D721Med (cell line): ENCODE measurements at regions not wholly inside any gene's neighbourhood (a gene's known extent, or its start where the extent isn't known, plus 50 kb on each side); places are given as distances from the start of the nearest gene placed in this dataset.

ENCODE experiments used
- DNase-seq: peaks from one replicate; pipeline ENCODE4 v3.0.0; 2011; ENCODE audit warnings: low spot score; ENCODE audit not compliant: insufficient read length
- FAIRE-seq: peaks from 2 replicates; lab custom pipeline; 2011; peaks lifted over from hg19 to GRCh38; lab: Jason Lieb, UNC
- CTCF ChIP-seq: IDR thresholded peaks from 2 replicates; pipeline ENCODE4 v1.5.1; 2012; ENCODE audit warnings: mild to moderate bottlenecking, control low read depth; ENCODE audit not compliant: insufficient read depth; ENCODE audit errors: missing control alignments

GRCh38 chr3:174758943-174759342 is 100.2 kb upstream of the NAALADL2 start:
- no peak for TF ChIP-seq CTCF
- FAIRE-seq (no peak), DNase-seq (no peak)

DNA sequence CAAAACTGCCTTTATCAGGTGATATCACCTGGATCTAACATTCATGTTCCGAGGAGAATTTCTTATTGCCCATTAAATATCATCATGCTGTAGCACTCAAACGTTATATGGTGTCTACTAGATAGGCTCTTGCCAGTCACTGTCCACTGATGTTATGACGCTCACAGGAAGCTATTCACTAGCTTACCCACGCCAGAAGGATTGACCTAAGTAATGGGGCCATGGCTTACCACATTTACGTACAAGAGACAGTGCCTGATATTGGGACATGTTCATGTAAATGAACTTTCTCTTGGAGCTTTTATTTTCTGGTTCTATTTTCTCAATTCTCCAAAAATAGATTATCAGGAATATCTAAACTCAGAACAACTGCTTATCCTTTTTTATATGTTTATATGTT is 91.7 kb upstream of the NAALADL2 start:
- DNase-seq (no peak), FAIRE-seq (no peak)
- TF ChIP-seq CTCF: no peak

- DNase-seq (no peak), FAIRE-seq (no peak)
- TF ChIP-seq CTCF: no peak
These were observed 91.2 kb upstream of the NAALADL2 start for GRCh38 chr3:174767853-174768382.

GRCh38 chr3:174769171-174769570 is 90.0 kb upstream of the NAALADL2 start:
- DNase-seq (no peak), FAIRE-seq (no peak)
- TF ChIP-seq CTCF: no peak

DNA sequence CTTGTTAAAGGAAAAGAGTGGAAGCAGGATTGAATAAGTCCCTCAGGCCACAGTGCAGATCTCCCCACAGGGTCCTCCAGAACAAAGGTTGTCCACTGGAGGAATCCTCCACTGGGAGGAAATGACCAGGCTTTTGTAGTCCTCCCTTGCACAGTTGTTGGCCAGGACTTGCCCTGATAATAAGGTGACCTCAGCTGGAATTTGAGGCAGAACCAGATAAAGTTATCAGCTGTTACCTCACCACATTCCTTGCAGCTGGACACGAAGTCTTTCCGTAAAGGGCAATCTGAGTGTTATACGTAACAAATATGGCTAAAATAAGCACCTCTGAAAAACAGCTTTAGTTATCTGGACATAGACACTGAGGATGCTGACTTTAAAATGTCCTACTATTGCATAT is 83.5 kb upstream of the NAALADL2 start:
- no peak for FAIRE-seq
- no peak for TF ChIP-seq CTCF
- no peak for DNase-seq

DNA sequence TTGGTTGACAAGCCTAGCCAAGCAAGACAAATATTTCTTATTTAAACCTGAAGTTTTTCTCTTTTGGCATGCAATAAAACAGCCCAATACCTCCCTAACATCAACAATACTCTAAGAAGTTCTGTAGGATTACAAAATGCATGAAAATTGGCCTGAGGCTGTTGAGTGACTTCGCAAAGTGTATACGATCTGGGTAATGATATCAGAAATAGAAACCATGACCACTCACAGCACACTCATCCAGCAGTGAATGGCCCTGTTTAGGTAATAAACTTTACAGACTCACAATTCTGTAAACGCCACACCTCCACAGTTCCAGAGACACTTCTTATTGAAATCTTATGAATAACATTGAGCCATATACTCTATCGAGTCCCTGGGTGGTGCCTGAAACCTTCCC is 83.0 kb upstream of the NAALADL2 start:
- FAIRE-seq (no peak), DNase-seq (no peak)
- no peak for TF ChIP-seq CTCF

GRCh38 chr3:174776636-174777035 is 82.5 kb upstream of the NAALADL2 start:
- no peak for FAIRE-seq
- no peak for DNase-seq
- TF ChIP-seq CTCF: no peak
